GM23338 (cell line): ENCODE measurements at regions not wholly inside any gene's neighbourhood (a gene's known extent, or its start where the extent isn't known, plus 50 kb on each side); places are given as distances from the start of the nearest gene placed in this dataset.

ENCODE experiments used
- ATAC-seq: fragments of 200-7000 bp; cut with Tn5 transposase; 3 replicates; pipeline ENCODE4 v1.9.1; 2020
- DNase-seq: peaks from one replicate; pipeline ENCODE4 v3.0.0-alpha.2; 2015; ENCODE audit warnings: low spot score
- H2AFZ ChIP-seq: fragments of 200-600 bp; sonication (generic); 2 replicates; pipeline ENCODE4 v1.8.0; 2016; ENCODE audit warnings: antibody characterized with exemption, mild to moderate bottlenecking, moderate library complexity
- H3F3A ChIP-seq: fragments of 200-600 bp; sonication (generic); replicated peaks from 2 replicates; pipeline ENCODE4 v1.8.0; 2017; ENCODE audit warnings: antibody characterized with exemption, mixed run types, low read depth
- H3K27ac ChIP-seq: fragments of 200-600 bp; sonication (generic); 2 replicates; pipeline ENCODE4 v1.6.1; 2016; ENCODE audit warnings: low read depth
- H3K27me3 ChIP-seq: fragments of 200-600 bp; sonication (generic); 2 replicates; pipeline ENCODE4 v1.8.0; 2016; ENCODE audit warnings: mild to moderate bottlenecking, mixed run types, moderate library complexity; ENCODE audit not compliant: insufficient read depth
- H3K36me3 ChIP-seq: fragments of 200-600 bp; sonication (generic); 2 replicates; pipeline ENCODE4 v1.8.0; 2016; ENCODE audit warnings: mild to moderate bottlenecking; ENCODE audit not compliant: insufficient read depth
- H3K4me1 ChIP-seq: fragments of 200-600 bp; sonication (generic); 2 replicates; pipeline ENCODE4 v1.8.0; 2016; ENCODE audit warnings: mild to moderate bottlenecking, moderate library complexity; ENCODE audit not compliant: insufficient read depth
- H3K4me2 ChIP-seq: fragments of 200-600 bp; sonication (generic); 2 replicates; pipeline ENCODE4 v1.7.1; 2017; ENCODE audit warnings: mixed run types
- H3K4me3 ChIP-seq: fragments of 200-600 bp; sonication (generic); 2 replicates; pipeline ENCODE4 v1.6.1; 2016; ENCODE audit warnings: mixed run types
- H3K79me2 ChIP-seq: fragments of 200-600 bp; sonication (generic); replicated peaks from 2 replicates; pipeline ENCODE4 v1.8.0; 2017; ENCODE audit warnings: mild to moderate bottlenecking; ENCODE audit not compliant: insufficient read depth
- H3K9me2 ChIP-seq: fragments of 200-600 bp; sonication (generic); 2 replicates; pipeline ENCODE4 v1.8.0; 2017; ENCODE audit not compliant: insufficient read depth
- H4K20me1 ChIP-seq: fragments of 200-600 bp; sonication (generic); replicated peaks from 2 replicates; pipeline ENCODE4 v1.8.0; 2017; ENCODE audit warnings: mild to moderate bottlenecking; ENCODE audit not compliant: insufficient read depth
- H3K27ac Mint-ChIP-seq: 2 replicates; pipeline ENCODE4 v1.8.0; 2020; ENCODE audit warnings: inconsistent platforms, mild to moderate bottlenecking, moderate library complexity, mixed read lengths
- H3K27me3 Mint-ChIP-seq: 3 replicates; pipeline ENCODE4 v1.8.0; 2022; ENCODE audit warnings: low read depth, mild to moderate bottlenecking, moderate library complexity, mixed read lengths, inconsistent platforms; ENCODE audit not compliant: insufficient read depth, poor library complexity
- H3K36me3 Mint-ChIP-seq: 3 replicates; pipeline ENCODE4 v1.8.0; 2021; ENCODE audit warnings: low read depth, mild to moderate bottlenecking, inconsistent platforms, moderate library complexity, mixed read lengths
- H3K4me1 Mint-ChIP-seq: 3 replicates; pipeline ENCODE4 v1.8.0; 2020; ENCODE audit warnings: mild to moderate bottlenecking, inconsistent platforms, mixed read lengths
- H3K4me3 Mint-ChIP-seq: 3 replicates; pipeline ENCODE4 v1.8.0; 2021; ENCODE audit warnings: moderate library complexity, mild to moderate bottlenecking, inconsistent platforms, mixed read lengths
- H3K9me3 Mint-ChIP-seq: 3 replicates; pipeline ENCODE4 v1.8.0; 2020; ENCODE audit warnings: moderate library complexity, mild to moderate bottlenecking, inconsistent platforms, mixed read lengths
- CREB1 ChIP-seq: fragments of 250-450 bp; sonication (Bioruptor Pico); IDR thresholded peaks from 2 replicates; pipeline ENCODE4 v1.5.0; 2020; ENCODE audit warnings: low read depth, mild to moderate bottlenecking, moderate library complexity
- EZH2 ChIP-seq: fragments of 200-600 bp; sonication (generic); IDR thresholded peaks from one replicate; pipeline ENCODE4 v1.8.0; 2017; ENCODE audit warnings: antibody characterized with exemption, mild to moderate bottlenecking, low read depth; ENCODE audit not compliant: unreplicated experiment
- EZH2phosphoT487 ChIP-seq: fragments of 200-600 bp; sonication (generic); IDR thresholded peaks from one replicate; pipeline ENCODE4 v1.8.1; 2018; ENCODE audit warnings: antibody characterized with exemption; ENCODE audit not compliant: unreplicated experiment
- JUNB ChIP-seq: IDR thresholded peaks from one replicate; pipeline ENCODE4 v1.6.1; 2016; ENCODE audit warnings: antibody characterized with exemption; ENCODE audit not compliant: unreplicated experiment
- NANOG ChIP-seq: IDR thresholded peaks from 2 replicates; pipeline ENCODE4 v1.6.1; 2016; ENCODE audit warnings: antibody characterized with exemption, borderline replicate concordance
- POLR2AphosphoS5 ChIP-seq: IDR thresholded peaks from 2 replicates; pipeline ENCODE4 v1.6.1; 2016; ENCODE audit warnings: antibody characterized with exemption, low read depth
- STAT1 ChIP-seq: IDR thresholded peaks from one replicate; pipeline ENCODE4 v1.6.1; 2016; ENCODE audit warnings: antibody characterized with exemption; ENCODE audit not compliant: unreplicated experiment
- ZNF114 ChIP-seq: fragments of 250-450 bp; sonication (Bioruptor Pico); IDR thresholded peaks from 2 replicates; pipeline ENCODE4 v1.5.0; 2020; ENCODE audit warnings: mild to moderate bottlenecking, moderate library complexity
- ZNF331 ChIP-seq: fragments of 250-450 bp; sonication (Bioruptor Pico); IDR thresholded peaks from 2 replicates; pipeline ENCODE4 v1.5.0; 2020; ENCODE audit warnings: low read depth, mild to moderate bottlenecking, moderate library complexity
- TF ChIP-seq, protein P1 (sequence below): fragments of 250-450 bp; sonication (Bioruptor Pico); IDR thresholded peaks from 2 replicates; pipeline ENCODE4 v1.5.0; 2020; ENCODE audit warnings: mild to moderate bottlenecking, moderate library complexity
- TF ChIP-seq, protein P2 (sequence below): IDR thresholded peaks from 2 replicates; pipeline ENCODE4 v1.6.1; 2016; ENCODE audit warnings: antibody characterized with exemption
- TF ChIP-seq, protein P3 (sequence below): IDR thresholded peaks from one replicate; pipeline ENCODE4 v1.6.1; 2018; ENCODE audit warnings: antibody characterized with exemption; ENCODE audit not compliant: unreplicated experiment
- TF ChIP-seq, protein P4 (sequence below), 2 experiments: fragments of 200-600 bp in 1 of 2; sonication (generic) in 1 of 2; conservative IDR thresholded peaks; 2 replicates each; pipeline versions ENCODE4 v1.5.1 to v1.6.1; 2016 to 2017; ENCODE audit warnings: antibody characterized with exemption in 2 of 2, low read depth in 2 of 2, mild to moderate bottlenecking in 2 of 2, moderate library complexity in 1 of 2

DNA sequence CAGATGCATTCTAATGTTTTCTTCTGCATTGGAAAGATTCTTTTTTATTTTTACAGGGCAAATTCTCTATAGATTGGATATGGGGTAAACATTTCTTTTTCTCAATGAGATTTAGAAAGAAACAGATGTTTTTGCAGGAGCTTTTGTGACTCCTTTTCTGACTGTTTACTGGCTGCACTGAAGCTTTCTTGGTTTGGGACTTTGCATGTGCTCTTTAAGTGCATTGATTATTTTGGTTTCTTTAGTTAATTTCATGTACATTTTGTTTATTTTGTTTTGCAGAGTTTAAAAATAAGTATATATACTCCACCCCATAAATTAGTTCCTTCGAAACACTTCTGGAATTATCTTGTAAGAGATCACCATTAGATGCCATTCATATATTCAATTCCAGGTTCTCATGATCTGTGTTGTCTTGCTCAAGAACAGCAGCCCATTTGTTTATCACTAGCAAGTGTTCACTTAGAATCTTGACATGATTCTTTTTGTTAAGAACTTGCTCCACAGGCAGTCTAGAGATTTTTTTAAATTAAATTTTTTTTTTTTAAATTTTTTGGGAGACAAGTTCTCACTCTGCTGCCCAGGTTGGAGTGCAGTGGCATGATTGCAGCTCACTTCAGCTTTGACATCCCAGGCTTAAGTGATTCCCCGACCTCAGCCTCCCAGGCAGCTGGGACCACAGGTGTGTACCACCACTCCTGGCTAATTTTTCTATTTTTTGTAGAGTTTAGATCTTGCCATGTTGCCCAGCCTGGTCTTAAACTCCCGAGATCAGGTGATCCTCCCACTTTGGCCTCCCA lies 233.7 kb downstream of the MYCN start:
- no peaks in the 10 kb centered on the region for H3K4me1 Mint-ChIP-seq
- no peaks in the 10 kb centered on the region for H3F3A ChIP-seq
- H3K36me3 Mint-ChIP-seq, result no peaks in the 10 kb centered on the region
- DNase-seq, result no peak
- no peaks in the 10 kb centered on the region; the same call in 1 of the 2 replicates for H3K4me1 ChIP-seq
- no peaks in the 10 kb centered on the region for H4K20me1 ChIP-seq
- no peak for ATAC-seq
- H3K36me3 ChIP-seq, result no peaks in the 10 kb centered on the region; the same call in 1 of the 2 replicates
- no peaks in the 10 kb centered on the region for H3K79me2 ChIP-seq
- no peaks in the 10 kb centered on the region for H3K9me3 Mint-ChIP-seq
- H3K4me3 Mint-ChIP-seq, result no peak overlapping the region
- H3K9me2 ChIP-seq, result no peaks in the 10 kb centered on the region
- H3K27ac ChIP-seq, result no peak overlapping the region
- no peaks in the 10 kb centered on the region for H3K27me3 Mint-ChIP-seq
- H3K4me3 ChIP-seq, result no peak overlapping the region
- no peaks in the 10 kb centered on the region for H3K27me3 ChIP-seq
- H3K4me2 ChIP-seq, result no peak overlapping the region
- no peak overlapping the region for H3K27ac Mint-ChIP-seq
- 0 out of 2 replicates have a peak overlapping the region, but pooled peaks have one; percentile 38 for H2AFZ ChIP-seq
- TF ChIP-seq JUNB (no peak), POLR2AphosphoS5 (no peak), ZNF114 (no peak), EZH2 (no peak), CREB1 (CRISPR knock-in tag) (no peak), EZH2phosphoT487 (no peak), NANOG (no peak), STAT1 (no peak), ZNF331 (CRISPR knock-in tag) (no peak)
- TF ChIP-seq, protein P1, sequence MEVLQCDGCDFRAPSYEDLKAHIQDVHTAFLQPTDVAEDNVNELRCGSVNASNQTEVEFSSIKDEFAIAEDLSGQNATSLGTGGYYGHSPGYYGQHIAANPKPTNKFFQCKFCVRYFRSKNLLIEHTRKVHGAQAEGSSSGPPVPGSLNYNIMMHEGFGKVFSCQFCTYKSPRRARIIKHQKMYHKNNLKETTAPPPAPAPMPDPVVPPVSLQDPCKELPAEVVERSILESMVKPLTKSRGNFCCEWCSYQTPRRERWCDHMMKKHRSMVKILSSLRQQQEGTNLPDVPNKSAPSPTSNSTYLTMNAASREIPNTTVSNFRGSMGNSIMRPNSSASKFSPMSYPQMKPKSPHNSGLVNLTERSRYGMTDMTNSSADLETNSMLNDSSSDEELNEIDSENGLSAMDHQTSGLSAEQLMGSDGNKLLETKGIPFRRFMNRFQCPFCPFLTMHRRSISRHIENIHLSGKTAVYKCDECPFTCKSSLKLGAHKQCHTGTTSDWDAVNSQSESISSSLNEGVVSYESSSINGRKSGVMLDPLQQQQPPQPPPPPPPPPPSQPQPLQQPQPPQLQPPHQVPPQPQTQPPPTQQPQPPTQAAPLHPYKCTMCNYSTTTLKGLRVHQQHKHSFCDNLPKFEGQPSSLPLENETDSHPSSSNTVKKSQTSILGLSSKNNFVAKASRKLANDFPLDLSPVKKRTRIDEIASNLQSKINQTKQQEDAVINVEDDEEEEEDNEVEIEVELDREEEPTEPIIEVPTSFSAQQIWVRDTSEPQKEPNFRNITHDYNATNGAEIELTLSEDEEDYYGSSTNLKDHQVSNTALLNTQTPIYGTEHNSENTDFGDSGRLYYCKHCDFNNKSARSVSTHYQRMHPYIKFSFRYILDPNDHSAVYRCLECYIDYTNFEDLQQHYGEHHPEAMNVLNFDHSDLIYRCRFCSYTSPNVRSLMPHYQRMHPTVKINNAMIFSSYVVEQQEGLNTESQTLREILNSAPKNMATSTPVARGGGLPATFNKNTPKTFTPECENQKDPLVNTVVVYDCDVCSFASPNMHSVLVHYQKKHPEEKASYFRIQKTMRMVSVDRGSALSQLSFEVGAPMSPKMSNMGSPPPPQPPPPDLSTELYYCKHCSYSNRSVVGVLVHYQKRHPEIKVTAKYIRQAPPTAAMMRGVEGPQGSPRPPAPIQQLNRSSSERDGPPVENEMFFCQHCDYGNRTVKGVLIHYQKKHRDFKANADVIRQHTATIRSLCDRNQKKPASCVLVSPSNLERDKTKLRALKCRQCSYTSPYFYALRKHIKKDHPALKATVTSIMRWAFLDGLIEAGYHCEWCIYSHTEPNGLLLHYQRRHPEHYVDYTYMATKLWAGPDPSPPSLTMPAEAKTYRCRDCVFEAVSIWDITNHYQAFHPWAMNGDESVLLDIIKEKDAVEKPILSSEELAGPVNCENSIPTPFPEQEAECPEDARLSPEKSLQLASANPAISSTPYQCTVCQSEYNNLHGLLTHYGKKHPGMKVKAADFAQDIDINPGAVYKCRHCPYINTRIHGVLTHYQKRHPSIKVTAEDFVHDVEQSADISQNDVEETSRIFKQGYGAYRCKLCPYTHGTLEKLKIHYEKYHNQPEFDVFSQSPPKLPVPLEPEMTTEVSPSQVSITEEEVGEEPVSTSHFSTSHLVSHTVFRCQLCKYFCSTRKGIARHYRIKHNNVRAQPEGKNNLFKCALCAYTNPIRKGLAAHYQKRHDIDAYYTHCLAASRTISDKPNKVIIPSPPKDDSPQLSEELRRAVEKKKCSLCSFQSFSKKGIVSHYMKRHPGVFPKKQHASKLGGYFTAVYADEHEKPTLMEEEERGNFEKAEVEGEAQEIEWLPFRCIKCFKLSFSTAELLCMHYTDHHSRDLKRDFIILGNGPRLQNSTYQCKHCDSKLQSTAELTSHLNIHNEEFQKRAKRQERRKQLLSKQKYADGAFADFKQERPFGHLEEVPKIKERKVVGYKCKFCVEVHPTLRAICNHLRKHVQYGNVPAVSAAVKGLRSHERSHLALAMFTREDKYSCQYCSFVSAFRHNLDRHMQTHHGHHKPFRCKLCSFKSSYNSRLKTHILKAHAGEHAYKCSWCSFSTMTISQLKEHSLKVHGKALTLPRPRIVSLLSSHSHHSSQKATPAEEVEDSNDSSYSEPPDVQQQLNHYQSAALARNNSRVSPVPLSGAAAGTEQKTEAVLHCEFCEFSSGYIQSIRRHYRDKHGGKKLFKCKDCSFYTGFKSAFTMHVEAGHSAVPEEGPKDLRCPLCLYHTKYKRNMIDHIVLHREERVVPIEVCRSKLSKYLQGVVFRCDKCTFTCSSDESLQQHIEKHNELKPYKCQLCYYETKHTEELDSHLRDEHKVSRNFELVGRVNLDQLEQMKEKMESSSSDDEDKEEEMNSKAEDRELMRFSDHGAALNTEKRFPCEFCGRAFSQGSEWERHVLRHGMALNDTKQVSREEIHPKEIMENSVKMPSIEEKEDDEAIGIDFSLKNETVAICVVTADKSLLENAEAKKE, result no peak
- TF ChIP-seq, protein P2, sequence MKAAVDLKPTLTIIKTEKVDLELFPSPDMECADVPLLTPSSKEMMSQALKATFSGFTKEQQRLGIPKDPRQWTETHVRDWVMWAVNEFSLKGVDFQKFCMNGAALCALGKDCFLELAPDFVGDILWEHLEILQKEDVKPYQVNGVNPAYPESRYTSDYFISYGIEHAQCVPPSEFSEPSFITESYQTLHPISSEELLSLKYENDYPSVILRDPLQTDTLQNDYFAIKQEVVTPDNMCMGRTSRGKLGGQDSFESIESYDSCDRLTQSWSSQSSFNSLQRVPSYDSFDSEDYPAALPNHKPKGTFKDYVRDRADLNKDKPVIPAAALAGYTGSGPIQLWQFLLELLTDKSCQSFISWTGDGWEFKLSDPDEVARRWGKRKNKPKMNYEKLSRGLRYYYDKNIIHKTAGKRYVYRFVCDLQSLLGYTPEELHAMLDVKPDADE, result no peak
- TF ChIP-seq, protein P3, sequence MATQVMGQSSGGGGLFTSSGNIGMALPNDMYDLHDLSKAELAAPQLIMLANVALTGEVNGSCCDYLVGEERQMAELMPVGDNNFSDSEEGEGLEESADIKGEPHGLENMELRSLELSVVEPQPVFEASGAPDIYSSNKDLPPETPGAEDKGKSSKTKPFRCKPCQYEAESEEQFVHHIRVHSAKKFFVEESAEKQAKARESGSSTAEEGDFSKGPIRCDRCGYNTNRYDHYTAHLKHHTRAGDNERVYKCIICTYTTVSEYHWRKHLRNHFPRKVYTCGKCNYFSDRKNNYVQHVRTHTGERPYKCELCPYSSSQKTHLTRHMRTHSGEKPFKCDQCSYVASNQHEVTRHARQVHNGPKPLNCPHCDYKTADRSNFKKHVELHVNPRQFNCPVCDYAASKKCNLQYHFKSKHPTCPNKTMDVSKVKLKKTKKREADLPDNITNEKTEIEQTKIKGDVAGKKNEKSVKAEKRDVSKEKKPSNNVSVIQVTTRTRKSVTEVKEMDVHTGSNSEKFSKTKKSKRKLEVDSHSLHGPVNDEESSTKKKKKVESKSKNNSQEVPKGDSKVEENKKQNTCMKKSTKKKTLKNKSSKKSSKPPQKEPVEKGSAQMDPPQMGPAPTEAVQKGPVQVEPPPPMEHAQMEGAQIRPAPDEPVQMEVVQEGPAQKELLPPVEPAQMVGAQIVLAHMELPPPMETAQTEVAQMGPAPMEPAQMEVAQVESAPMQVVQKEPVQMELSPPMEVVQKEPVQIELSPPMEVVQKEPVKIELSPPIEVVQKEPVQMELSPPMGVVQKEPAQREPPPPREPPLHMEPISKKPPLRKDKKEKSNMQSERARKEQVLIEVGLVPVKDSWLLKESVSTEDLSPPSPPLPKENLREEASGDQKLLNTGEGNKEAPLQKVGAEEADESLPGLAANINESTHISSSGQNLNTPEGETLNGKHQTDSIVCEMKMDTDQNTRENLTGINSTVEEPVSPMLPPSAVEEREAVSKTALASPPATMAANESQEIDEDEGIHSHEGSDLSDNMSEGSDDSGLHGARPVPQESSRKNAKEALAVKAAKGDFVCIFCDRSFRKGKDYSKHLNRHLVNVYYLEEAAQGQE, result no peak
- TF ChIP-seq, protein P4, sequence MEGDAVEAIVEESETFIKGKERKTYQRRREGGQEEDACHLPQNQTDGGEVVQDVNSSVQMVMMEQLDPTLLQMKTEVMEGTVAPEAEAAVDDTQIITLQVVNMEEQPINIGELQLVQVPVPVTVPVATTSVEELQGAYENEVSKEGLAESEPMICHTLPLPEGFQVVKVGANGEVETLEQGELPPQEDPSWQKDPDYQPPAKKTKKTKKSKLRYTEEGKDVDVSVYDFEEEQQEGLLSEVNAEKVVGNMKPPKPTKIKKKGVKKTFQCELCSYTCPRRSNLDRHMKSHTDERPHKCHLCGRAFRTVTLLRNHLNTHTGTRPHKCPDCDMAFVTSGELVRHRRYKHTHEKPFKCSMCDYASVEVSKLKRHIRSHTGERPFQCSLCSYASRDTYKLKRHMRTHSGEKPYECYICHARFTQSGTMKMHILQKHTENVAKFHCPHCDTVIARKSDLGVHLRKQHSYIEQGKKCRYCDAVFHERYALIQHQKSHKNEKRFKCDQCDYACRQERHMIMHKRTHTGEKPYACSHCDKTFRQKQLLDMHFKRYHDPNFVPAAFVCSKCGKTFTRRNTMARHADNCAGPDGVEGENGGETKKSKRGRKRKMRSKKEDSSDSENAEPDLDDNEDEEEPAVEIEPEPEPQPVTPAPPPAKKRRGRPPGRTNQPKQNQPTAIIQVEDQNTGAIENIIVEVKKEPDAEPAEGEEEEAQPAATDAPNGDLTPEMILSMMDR (conservative IDR thresholded peaks at IDR 0.05; ENCODE audit: low read depth in 2 of 2), result no peak
